ENCODE measurements at regions not wholly inside any gene's neighbourhood (a gene's known extent, or its start where the extent isn't known, plus 50 kb on each side); places are given as distances from the start of the nearest gene placed in this dataset.

- FAIRE-seq = no peak
These were observed 65.6 kb upstream of the DUSP5 start for GRCh38 chr10:110432084-110432483.

GRCh38 chr10:110432814-110433565 lies 64.7 kb upstream of the DUSP5 start:
- FAIRE-seq = no peak
- DNase-seq (ENCODE audit: low spot score) = no peak

More at GRCh38 chr10:110432084-110432483, 65.6 kb upstream of the DUSP5 start:
- DNase-seq (ENCODE audit: low spot score) = no peak

- no peak for DNase-seq (ENCODE audit: low spot score)
These were observed 64.0 kb upstream of the DUSP5 start for GRCh38 chr10:110433740-110434139.

GRCh38 chr10:110434489-110435096 lies 63.1 kb upstream of the DUSP5 start:
- no peak for FAIRE-seq
- DNase-seq (ENCODE audit: low spot score) = no peak

More at GRCh38 chr10:110433740-110434139, 64.0 kb upstream of the DUSP5 start:
- FAIRE-seq = no peak

- DNase-seq (ENCODE audit: low spot score) = no peak
- FAIRE-seq = no peak
These were observed 61.0 kb upstream of the DUSP5 start for GRCh38 chr10:110436554-110437350.

GRCh38 chr10:110437351-110437605 lies 60.4 kb upstream of the DUSP5 start:
- DNase-seq (ENCODE audit: low spot score) = no peak
- FAIRE-seq = no peak

- no peak for FAIRE-seq
- no peak for DNase-seq (ENCODE audit: low spot score)
These were observed 59.9 kb upstream of the DUSP5 start for GRCh38 chr10:110437761-110438341.

GRCh38 chr10:110442746-110443145 lies 55.0 kb upstream of the DUSP5 start:
- DNase-seq (ENCODE audit: low spot score) = no peak
- FAIRE-seq = no peak

- FAIRE-seq = no peak
- DNase-seq (ENCODE audit: low spot score) = no peak
These were observed 54.3 kb upstream of the DUSP5 start for GRCh38 chr10:110443239-110444003.

GRCh38 chr10:110444004-110444337 lies 53.7 kb upstream of the DUSP5 start:
- FAIRE-seq (no peak), DNase-seq (ENCODE audit: low spot score) (no peak)

- DNase-seq (ENCODE audit: low spot score) (no peak), FAIRE-seq (no peak)
These were observed 51.8 kb upstream of the DUSP5 start for GRCh38 chr10:110445871-110446270.

- no peak for FAIRE-seq
- DNase-seq (ENCODE audit: low spot score) = no peak
These were observed 51.4 kb upstream of the DUSP5 start for GRCh38 chr10:110446277-110446676.

GRCh38 chr10:110446954-110447608 lies 50.6 kb upstream of the DUSP5 start:
- peak; percentile 69 for DNase-seq (ENCODE audit: low spot score)
- peak; percentile 59 for FAIRE-seq

GRCh38 chr10:110447886-110448285 lies 49.8 kb upstream of the DUSP5 start:
- no peak for FAIRE-seq

More at GRCh38 chr10:110447886-110448285, 49.8 kb upstream of the DUSP5 start:
- no peak for DNase-seq (ENCODE audit: low spot score)

Data from RCC 7860 (cell line).